Left forelimb (tissue), 1 donor: ENCODE measurements at regions not wholly inside any gene's neighbourhood (a gene's known extent, or its start where the extent isn't known, plus 50 kb on each side); places are given as distances from the start of the nearest gene placed in this dataset.
A peak's percentile ranks its signal among the peaks of the same experiment; 100 is the strongest.

ENCODE experiments used
- DNase-seq: peaks from one replicate; pipeline ENCODE4 v3.0.0-alpha.2; 2018; ENCODE audit warnings: low spot score

DNA sequence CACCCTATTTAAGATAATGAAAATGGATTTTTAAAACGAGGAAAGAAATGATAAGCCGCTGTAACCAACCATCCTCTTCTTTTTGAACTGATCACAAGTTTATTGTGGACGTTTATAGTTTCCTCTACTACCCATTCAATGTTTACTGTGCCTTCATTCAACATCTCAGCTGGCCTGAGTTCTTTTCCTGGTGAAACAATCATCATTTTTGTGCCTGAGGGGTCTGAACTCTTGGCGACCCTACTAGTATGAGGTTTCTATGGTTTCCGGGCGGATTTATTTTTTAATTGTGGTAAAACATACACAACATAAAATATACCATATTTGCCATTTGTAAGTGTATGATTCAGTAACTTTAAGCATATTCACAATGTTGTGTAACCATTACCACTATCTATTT lies 100.7 kb downstream of the SPRY1 start:
- no peak for DNase-seq

DNA sequence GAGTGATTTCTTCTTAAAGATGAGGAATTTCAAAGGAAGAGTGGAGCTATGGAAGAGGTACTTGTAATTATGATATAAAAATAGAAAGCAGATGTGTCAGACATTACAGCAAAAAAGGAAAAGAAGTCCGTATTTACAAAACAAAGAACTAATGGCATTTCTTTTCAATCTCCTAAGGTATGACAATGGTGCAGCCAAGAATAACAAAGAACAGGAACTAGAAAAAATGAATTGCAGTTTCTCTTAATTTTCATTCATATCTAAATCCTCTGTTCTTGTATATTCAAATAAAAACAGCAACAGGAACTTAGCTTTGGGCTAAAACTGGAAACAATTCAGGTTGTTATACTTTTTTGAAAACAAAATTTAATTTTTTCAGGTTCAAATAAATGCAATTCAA lies 105.1 kb downstream of the SPRY1 start:
- no peak for DNase-seq

DNA sequence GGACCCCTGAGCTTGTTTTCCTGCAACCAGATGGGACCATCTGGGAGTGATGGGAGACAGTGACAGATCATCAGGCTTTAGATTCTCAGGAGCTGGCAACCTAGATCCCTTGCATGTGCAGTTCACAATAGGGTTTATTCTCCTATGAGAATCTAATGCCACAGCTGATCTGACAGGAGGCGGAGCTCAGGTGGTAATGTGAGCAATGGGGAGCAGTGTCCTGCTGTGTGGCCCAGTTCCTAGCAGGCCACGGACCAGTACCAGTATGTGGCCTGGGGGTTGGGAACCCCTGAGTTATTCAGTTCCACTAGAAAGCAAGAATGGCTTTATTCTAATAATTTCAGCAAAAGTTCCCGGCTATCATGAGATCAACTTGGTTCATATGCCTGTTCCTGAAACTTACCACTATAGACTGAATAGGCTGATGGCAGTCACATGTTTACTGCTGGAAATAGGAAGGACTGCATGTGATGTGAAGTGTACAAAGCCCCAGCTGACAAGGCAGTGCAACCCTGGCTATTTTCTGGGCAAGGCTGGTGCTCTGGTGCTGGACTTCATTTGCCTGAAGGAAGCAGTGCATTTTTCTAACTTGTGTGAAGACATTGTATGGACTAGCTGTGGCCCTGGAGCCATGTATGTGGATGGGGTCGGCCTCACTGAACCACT lies 107.2 kb downstream of the SPRY1 start:
- no peak for DNase-seq

DNA sequence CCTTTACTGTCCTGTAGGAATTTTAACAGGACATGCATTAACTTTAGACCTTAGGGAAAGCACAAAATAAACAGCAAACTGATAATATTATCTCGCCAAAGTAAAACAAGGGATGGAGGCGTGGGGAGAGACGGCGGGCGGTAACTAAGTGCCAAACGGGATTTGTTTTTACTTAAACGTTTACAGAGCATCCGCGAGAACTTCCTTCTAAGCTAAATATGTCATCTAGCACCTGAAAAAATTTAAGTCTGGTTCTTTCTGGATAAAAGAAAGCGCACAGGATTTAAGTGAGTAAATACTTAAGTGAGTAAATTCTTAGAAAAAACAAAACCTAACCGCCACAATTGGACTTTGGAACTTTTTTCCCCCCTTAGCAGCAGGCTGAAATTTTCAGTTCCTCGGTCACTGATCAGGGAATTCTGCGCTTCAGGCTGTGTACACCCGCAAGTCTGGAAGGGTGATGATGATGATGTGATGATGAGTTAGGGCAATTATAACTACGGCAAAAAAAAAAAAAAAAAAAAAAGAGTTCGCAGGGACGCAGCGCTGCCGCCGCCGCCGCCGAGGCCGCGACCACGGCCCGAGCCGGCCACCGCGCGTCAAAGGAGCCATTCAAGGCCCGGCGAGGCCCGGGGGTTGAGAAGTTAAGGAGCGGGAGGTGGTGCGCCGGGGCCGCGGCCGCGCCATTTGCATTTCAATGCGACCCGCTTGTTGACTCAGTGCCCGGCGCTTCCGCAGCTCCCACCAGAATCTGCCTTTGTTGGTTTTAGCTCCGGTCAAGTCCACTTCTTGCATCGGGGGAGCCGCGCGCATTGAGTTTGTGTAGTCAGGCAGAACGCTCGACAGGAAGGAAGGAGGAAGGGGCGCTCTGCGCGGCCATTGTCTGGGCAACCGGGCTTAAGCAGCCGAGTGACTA lies 108.8 kb downstream of the SPRY1 start:
- DNase-seq, result peak; percentile 87

DNA sequence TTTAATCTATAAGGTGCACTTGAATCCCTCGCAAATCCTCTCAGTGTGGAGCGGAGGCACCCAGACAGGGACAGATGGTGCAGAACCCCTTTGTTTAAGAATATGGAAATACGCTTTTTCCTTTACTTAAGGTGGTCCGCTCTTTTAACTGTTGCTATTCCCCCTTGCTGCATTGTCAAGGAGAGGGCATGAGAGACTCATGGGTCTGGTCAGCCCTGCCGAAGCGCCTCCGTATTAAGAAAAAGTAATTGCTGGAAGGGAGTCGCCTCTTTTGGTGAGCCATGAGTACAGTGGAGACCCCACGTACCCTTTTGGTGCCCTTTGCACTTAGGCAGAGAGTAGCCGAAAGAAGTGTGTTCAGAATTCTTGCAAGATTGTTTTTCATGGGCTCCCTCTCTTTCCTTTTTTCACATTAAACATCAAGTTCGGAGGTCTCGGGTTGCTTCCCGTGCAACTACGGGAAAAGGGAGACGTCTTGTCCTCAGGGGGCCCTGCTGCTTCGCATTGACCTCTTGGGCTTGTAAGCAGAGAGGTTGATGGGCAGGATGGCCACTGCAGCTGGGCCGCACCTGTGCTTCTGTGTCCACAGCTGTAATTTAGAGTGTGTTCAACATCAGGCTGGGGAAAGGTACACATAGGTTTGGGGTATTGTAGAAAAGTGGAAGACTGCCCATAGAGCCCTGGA lies 109.6 kb downstream of the SPRY1 start:
- DNase-seq, result no peak

DNA sequence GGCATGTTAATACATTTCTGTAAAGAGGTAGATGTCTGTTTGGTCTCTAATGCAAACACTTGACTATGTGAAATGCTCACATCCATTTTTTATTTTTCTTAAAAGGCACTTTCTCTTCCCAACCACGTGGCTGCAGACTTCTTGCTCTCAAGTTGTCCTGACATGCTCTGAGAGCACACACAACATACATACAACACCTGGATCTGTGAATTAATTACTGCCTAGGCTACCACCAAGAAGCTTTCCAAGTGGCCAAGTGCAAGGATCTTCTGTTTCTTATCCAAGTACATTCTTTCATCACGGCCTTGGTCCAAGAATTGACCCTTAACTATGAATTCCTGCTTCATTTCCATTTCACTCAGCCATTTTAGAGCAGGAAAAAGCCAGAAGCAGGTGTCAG lies 110.8 kb downstream of the SPRY1 start:
- DNase-seq, result no peak

DNA sequence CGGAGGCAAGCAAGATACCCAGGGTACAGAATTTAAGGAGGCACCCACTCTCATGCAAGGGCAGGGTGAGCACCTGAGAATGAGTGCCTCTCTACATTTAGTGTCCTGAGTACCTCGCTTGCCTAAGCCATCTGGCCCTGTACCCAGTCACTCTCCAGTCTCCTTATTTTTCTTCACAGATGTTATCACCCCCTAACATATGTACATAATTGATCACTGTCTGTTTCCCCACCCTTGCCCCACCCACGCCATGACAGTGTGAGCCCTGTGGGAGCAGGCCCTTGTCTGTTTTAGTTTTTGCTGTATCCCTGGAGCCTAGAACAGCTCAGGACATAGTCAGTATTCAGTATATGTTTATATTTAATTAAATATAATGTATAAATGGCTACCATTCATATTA lies 113.6 kb downstream of the SPRY1 start:
- no peak for DNase-seq

DNA sequence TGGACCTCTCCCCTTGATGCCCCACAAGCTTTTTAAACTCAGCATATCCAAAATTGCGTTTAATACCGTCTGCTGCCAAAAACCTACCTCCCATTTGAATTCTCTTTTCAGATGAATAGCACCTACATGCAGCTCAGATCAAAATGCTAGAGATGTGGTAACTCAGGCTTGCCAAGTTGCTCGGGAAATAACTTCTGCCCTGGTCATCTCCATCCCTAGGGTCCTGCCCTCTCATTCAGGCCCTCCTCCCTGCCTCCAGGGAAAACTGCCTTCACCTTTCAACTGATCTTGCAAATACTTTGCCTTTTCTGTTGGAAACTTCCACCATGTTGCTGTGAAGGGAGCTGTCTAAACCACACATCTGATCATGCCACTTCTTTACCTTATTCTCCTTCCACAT lies 114.1 kb downstream of the SPRY1 start:
- DNase-seq, result no peak

DNA sequence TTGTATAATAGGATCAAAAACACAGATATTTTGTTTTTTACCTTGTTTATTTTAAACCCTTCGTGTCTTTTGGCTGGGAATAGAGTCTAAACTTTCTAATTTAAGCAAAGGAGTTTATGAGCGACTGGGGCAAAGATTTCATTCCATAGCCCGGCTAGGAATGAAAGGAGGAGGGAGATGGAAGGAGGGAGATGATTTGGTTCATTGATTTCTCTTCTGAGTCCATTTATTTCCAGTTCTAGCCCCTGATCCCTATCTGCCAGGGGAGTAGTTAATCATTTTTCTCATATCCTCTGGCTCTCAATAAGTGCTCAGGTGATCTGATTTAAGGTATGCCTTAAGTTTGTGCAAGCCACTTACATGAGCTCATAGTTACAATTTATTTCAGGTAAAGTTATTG lies 120.0 kb downstream of the SPRY1 start:
- DNase-seq, result no peak

DNA sequence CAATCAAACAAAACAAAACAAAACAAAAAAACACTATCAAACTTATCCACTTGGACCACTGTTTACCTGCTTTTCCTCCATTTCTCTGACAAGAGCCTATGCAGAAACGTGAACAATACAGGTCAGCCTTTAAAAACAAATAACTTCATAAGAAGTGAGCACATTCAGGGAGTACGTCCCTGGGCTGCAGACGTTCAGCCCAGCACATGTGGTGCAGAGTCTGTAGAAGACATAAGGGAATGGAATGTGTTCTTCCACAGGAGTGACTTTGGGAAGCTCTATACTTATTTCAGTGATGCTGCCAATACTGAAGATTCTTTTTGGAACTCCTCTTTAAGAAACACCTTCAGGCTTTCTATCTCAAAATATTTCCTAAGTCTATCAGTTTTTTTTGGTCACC lies 120.6 kb downstream of the SPRY1 start:
- DNase-seq, result no peak

DNA sequence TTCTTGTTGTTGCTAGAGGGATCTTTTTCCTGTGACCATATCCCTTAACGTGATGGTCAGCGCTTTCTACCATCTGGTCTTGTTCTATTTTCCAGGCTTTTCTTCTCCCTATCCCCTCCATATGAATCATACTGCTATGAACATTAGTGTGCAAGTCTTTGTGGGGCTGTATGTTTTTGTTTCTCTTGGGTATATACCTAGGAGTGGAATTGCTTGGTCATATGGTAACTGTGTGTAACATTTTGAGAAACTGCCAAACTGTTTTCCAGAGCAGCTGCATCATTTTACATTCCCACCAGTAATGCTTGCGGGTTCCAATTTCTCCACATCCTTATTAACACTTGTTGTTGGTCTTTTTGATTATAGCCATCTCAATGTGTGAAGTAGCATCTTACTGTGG lies 121.4 kb downstream of the SPRY1 start:
- no peak for DNase-seq

DNA sequence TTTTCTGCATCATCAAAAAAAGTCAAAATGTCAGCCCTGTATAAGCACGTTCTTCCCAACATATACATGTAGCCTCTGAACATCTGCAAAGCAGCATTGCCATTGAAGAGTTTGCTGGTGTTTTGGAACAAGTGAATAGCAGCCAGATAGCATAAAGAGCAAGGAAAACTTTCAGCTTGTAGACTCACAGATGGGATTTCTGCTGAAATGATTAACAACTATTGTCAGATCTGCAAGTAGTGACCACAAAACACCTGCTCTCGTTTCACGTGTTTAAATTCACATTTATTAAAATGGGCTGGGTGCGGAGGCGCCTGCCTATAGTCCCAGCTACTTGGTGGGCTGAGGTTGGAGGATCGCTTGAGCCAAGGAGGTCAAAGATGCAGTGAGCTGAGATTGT lies 123.7 kb downstream of the SPRY1 start:
- DNase-seq, result no peak

DNA sequence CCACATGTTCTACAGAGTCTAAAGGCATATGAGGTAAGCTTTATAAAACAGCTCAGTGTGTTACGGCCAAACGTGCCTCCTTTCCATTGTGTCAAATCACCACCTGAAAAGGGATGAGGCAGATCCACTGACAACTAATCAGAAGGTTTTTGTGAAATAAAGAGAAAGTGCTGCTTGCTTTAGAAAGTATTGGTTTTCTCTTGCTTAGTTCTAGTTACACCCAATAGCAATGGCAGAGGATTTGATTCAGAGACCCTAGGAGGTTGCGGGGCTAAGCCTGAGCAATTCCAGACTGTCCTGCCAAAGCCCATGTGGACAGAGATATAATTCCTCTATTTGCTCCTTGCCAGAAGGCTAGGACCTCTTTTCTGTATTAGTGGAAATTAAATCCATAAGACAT lies 125.5 kb downstream of the SPRY1 start:
- no peak for DNase-seq

DNA sequence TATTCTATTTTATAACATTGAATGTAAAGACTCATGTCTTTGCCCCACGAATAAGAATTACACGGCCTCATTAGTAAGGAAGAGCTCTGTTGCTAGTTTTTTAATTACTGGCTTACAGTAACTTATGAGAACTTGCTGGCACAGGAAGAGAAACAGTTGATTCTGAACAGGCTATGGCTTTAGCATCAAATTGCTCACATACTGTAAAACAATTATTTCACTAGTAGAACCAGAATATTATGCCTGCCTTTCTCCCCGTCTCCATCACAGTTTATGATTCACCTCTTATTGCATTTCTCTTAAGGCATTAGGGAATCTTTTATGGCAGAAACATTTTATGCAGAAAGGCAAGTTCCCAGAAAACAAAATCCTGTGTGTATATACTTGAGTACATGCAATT lies 126.1 kb downstream of the SPRY1 start:
- no peak for DNase-seq

DNA sequence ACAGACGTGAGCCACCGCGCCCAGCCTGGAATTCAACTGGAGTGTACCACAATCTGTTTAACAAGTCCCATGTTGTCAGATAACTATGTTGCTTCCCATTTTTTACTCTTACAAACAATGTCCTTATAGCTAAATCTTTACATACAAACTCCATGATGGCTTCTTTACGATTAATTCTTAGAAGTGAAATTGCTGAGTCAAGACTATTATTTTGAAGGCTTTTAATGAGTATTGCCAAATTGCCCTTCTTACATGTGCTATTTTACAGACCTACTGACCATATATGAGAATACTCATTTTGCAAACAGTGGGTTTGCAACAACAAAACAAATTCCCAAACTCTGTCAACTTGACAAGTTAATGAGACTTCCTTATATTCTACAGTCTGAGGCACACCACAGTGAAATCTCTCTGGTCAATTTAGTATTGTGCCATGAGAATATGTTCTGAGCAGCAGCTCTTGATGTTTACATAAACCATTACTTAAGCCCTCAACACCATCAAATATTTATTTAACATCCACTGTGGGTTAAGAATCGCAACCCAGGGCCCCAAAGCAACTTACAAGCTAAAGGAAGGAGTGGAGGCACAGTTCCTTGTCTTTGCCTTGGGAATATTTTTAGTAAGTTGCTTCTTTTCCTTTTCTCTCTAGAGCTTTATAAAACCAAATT lies 128.5 kb downstream of the SPRY1 start:
- DNase-seq, result no peak

DNA sequence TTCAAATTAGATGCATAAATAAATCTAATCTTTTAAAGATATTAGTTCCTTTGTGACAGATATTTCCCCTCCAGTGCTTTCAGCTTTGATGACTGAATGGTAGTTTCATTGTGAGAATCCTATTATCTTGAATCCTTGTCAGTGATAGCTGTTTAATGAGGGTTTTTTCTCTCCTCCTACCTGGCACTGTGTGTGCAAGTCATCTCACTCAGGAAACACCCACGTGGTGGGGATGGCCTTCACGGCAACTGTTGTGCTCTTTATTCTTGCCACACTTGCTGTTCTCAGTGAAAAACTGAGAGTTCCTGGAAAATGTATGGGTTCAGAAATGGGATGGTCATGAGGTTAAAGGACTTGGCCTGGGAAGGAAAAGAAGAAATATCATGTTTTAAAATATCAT lies 129.9 kb downstream of the SPRY1 start:
- DNase-seq, result no peak

DNA sequence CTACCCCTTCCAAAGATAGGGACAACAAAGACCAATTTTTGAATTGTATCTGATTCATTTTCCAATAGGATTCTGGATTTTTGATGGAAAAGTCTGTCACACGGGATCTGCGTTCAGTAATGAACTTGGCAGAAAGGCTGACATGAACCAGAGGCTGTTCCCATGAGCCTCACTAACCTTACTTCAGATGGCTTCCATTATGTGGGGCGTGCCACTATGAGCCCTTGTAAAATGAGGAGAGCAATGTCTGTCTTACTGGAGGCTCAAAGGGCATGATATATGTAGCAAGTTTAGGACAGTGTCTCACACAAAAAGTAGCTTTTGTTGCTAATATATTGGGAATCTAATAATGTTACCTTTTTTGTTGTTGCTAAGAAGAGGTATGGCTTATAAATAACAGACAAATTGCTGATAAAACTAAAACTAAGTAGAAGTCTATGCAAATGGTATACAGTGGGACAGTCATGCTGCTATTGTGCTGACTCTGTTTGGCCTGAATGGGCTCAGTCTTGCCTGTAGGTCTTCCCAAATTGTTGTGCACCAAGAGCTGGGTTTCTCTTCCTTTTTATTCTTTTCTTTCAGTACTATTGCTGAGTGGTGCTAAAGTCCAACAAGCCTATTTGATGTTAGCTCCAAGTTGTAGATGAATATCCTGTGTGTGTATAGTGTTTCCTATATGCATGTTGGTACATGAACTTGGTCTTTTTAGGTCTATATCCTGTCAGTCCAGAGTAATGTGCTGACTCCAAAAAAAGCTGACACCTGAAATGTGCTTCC lies 132.1 kb downstream of the SPRY1 start:
- no peak for DNase-seq

DNA sequence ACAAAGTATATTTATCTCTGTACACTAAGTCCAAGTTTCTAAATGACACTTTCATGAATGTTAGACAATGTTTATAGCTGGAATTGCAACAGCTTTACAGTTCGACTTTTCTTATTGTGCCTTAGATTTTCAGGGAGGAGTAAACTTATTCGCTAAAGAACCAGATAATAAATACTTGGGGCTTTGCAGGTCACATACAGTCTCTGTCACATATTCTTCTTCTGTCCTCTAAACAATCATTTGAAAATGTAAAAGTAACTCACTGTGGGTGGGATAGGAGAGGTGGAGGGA lies 132.6 kb downstream of the SPRY1 start:
- DNase-seq, result no peak

DNA sequence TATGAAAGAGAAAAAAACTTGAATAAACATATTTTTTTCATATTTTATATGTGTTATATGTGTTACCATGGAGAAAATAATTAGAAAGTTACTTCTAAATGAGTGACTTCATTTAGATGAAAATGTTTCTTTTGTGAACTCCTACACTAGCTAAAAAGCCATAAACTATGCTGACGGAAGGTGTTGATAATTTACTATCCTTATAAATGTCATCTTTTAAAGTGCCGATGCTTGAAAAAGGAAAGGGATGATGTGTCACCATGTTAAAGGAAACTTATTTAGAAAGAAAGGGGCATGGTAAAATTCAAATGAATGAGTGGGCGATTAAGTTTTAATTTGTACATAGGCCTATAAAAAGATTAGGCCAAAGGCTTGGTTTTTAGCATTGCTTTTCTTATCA lies 133.8 kb downstream of the SPRY1 start:
- DNase-seq, result no peak

DNA sequence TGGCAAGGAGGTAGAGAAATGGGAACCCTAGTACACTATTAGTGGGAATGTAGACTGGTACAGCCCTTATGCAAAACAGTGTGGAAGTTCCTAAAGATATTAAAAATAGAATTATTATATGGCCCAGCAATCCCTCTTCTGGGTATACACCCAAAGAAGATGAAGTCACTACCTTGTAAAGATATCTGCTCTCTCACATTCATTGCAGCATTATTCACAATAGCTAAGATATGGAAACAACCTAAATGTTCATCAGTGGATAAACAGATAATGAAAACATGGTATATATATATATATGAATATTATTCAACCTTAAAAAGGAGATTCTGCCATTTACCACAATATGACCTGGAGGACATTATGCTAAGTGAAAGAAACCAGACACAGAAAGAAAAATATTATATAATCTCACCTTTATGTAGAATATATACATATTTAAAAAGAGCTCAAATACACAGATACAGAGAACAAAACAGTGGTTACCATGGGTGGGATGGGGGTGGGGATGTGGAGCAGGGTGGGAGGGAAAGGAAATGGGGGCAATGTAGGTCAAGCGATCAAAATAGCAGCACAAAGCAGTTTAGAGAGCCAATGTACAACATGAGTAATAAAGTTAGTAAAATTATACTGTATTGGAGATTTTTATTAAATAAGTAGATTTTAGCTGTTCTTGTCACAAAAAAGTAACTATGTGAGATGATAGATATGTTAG lies 138.6 kb downstream of the SPRY1 start:
- no peak for DNase-seq

DNA sequence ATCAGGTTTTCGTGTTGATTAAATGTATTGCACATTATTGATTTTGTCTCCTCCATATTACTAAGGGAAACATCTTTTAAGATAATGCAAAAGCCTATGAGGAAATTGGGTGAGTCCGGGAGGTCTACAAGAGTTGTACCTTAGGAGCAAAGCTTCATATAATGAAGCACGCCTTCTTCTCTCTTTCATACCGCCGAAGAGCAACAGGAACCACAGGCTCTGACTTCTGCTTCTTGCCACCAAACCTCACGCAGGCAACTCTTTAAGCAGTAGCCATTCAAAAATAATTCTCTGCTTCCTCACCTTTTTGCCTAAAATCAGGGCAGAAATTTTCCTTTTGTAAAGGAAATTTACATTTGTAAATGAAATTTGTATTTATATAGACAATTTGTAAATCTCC lies 139.6 kb downstream of the SPRY1 start:
- DNase-seq, result no peak
